Activated CD8-positive, alpha-beta T cell treated with anti-CD3 and anti-CD28 coated beads for 36 hours (primary cell): ENCODE measurements at regions not wholly inside any gene's neighbourhood (a gene's known extent, or its start where the extent isn't known, plus 50 kb on each side); places are given as distances from the start of the nearest gene placed in this dataset.

ENCODE experiments used
- ATAC-seq: fragments of 200-7000 bp; cut with Tn5 transposase; one replicate; pipeline ENCODE4 v1.10.0; 2021; ENCODE audit warnings: mild to moderate bottlenecking, moderate library complexity
- CTCF ChIA-PET: fragments of 350-600 bp; sonication (Branson Sonifier 250); formaldehyde crosslinking; loops from one replicate; lab custom pipeline; 2021; ENCODE audit warnings: antibody characterized with exemption; lab: Charles Lee
- POLR2A ChIA-PET: fragments of 350-600 bp; sonication (Branson Sonifier 250); formaldehyde crosslinking; loops from one replicate; lab custom pipeline; 2021; ENCODE audit warnings: antibody characterized with exemption; lab: Charles Lee
- DNase-seq: peaks from one replicate; pipeline ENCODE4 v3.0.0-alpha.2; 2020
- H3K27ac Mint-ChIP-seq: one replicate; pipeline ENCODE4 v1.8.0; 2021; ENCODE audit warnings: mild to moderate bottlenecking, mixed read lengths
- H3K27me3 Mint-ChIP-seq: one replicate; pipeline ENCODE4 v1.8.0; 2021; ENCODE audit warnings: mixed read lengths
- H3K36me3 Mint-ChIP-seq: one replicate; pipeline ENCODE4 v1.8.0; 2021; ENCODE audit warnings: low read depth, mixed read lengths
- H3K4me1 Mint-ChIP-seq: one replicate; pipeline ENCODE4 v1.8.0; 2021; ENCODE audit warnings: low read depth, mixed read lengths
- H3K4me3 Mint-ChIP-seq: one replicate; pipeline ENCODE4 v1.8.0; 2021; ENCODE audit warnings: mild to moderate bottlenecking, moderate library complexity, mixed read lengths
- H3K9me3 Mint-ChIP-seq: one replicate; pipeline ENCODE4 v1.8.0; 2021; ENCODE audit warnings: mixed read lengths
- CTCF ChIP-seq: fragments of 200-600 bp; IDR thresholded peaks from one replicate; pipeline ENCODE4 v1.8.0; 2022; ENCODE audit warnings: antibody characterized with exemption, mild to moderate bottlenecking
- intact Hi-C: fragments of 100-400 bp; cut with micrococcal nuclease; formaldehyde crosslinking; loops from one replicate; pipeline ENCODE4 v1.10.0; 2022

GRCh38 chr10:2279711-2280110, 542.4 kb upstream of the ADARB2 start:
- no peaks in the 10 kb centered on the region for H3K36me3 Mint-ChIP-seq
- no peak overlapping the region for H3K27ac Mint-ChIP-seq
- H3K4me3 Mint-ChIP-seq: no peak overlapping the region
- no peaks in the 10 kb centered on the region for H3K27me3 Mint-ChIP-seq
- ChIA-PET POLR2A (no interaction called here), CTCF (no interaction called here)
- no peak for TF ChIP-seq CTCF
- no peaks in the 10 kb centered on the region for H3K4me1 Mint-ChIP-seq
- ATAC-seq (no peak), DNase-seq (no peak)
- peaks cover 1% of the 10 kb centered on the region for H3K9me3 Mint-ChIP-seq
- intact Hi-C loops: no loop called here

GRCh38 chr10:2278363-2278762, 541.0 kb upstream of the ADARB2 start:
- no peak overlapping the region for H3K4me3 Mint-ChIP-seq
- no peaks in the 10 kb centered on the region for H3K36me3 Mint-ChIP-seq
- intact Hi-C loops: no loop called here
- no peak overlapping the region for H3K27ac Mint-ChIP-seq
- no peaks in the 10 kb centered on the region for H3K27me3 Mint-ChIP-seq
- DNase-seq (no peak), ATAC-seq (no peak)
- TF ChIP-seq CTCF: no peak
- peaks cover 4% of the 10 kb centered on the region for H3K9me3 Mint-ChIP-seq
- POLR2A ChIA-PET: no interaction called here
- no peaks in the 10 kb centered on the region for H3K4me1 Mint-ChIP-seq
- CTCF ChIA-PET: no interaction called here

GRCh38 chr10:2263561-2263960, 526.2 kb upstream of the ADARB2 start:
- POLR2A ChIA-PET: no interaction called here
- TF ChIP-seq CTCF: no peak
- Mint-ChIP-seq H3K27ac (no peak overlapping the region), H3K4me1 (no peaks in the 10 kb centered on the region), H3K4me3 (no peak overlapping the region), H3K36me3 (no peaks in the 10 kb centered on the region), H3K9me3 (peaks cover 3% of the 10 kb centered on the region), H3K27me3 (no peaks in the 10 kb centered on the region)
- intact Hi-C loops: no loop called here
- CTCF ChIA-PET: no interaction called here
- no peak for ATAC-seq
- no peak for DNase-seq

GRCh38 chr10:2262878-2263277, 525.6 kb upstream of the ADARB2 start:
- ChIA-PET CTCF (no interaction called here), POLR2A (no interaction called here)
- Mint-ChIP-seq H3K9me3 (peaks cover 3% of the 10 kb centered on the region), H3K27me3 (no peaks in the 10 kb centered on the region), H3K27ac (no peak overlapping the region), H3K36me3 (no peaks in the 10 kb centered on the region), H3K4me3 (no peak overlapping the region), H3K4me1 (no peaks in the 10 kb centered on the region)
- intact Hi-C loops: no loop called here
- TF ChIP-seq CTCF: no peak
- DNase-seq (no peak), ATAC-seq (no peak)

GRCh38 chr10:2262333-2262732, 525.0 kb upstream of the ADARB2 start:
- intact Hi-C loops: no loop called here

More at GRCh38 chr10:2262333-2262732, 525.0 kb upstream of the ADARB2 start:
- Mint-ChIP-seq H3K4me1 (no peaks in the 10 kb centered on the region), H3K27ac (no peak overlapping the region), H3K9me3 (peaks cover 3% of the 10 kb centered on the region), H3K4me3 (no peak overlapping the region), H3K27me3 (no peaks in the 10 kb centered on the region), H3K36me3 (no peaks in the 10 kb centered on the region)
- ChIA-PET CTCF (no interaction called here), POLR2A (no interaction called here)
- TF ChIP-seq CTCF: no peak
- DNase-seq: no peak
- no peak for ATAC-seq
